Fibroblast of lung (primary cell): ENCODE measurements at regions not wholly inside any gene's neighbourhood (a gene's known extent, or its start where the extent isn't known, plus 50 kb on each side); places are given as distances from the start of the nearest gene placed in this dataset.

Experiments used
- CTCF ChIP-seq, 2 donors: IDR thresholded peaks in 1 of 2; conservative IDR thresholded peaks in 1 of 2; 1 replicate in 1 of 2; 2 replicates in 1 of 2; pipeline ENCODE4 v1.5.1; 2011 to 2012; ENCODE audit warnings: low read length in 2 of 2, control low read depth in 1 of 2, inconsistent platforms in 1 of 2, low read depth in 1 of 2, mild to moderate bottlenecking in 1 of 2
- EZH2 ChIP-seq: IDR thresholded peaks from 2 replicates; pipeline ENCODE4 v1.5.1; 2012; ENCODE audit warnings: low read length, control low read depth, mild to moderate bottlenecking; ENCODE audit errors: missing control alignments

- TF ChIP-seq CTCF (conservative IDR thresholded peaks at IDR 0.05 in 1 of 2, IDR thresholded peaks at IDR 0.05 in 1 of 2; ENCODE audit: low read depth in 1 of 2, low read length in 2 of 2) (no peak), EZH2 (no peak)
Measured at GRCh38 chr1:222392556-222392955, 155.3 kb downstream of the HHIPL2 start.
